ENCODE measurements at regions not wholly inside any gene's neighbourhood (a gene's known extent, or its start where the extent isn't known, plus 50 kb on each side); places are given as distances from the start of the nearest gene placed in this dataset.

DNA sequence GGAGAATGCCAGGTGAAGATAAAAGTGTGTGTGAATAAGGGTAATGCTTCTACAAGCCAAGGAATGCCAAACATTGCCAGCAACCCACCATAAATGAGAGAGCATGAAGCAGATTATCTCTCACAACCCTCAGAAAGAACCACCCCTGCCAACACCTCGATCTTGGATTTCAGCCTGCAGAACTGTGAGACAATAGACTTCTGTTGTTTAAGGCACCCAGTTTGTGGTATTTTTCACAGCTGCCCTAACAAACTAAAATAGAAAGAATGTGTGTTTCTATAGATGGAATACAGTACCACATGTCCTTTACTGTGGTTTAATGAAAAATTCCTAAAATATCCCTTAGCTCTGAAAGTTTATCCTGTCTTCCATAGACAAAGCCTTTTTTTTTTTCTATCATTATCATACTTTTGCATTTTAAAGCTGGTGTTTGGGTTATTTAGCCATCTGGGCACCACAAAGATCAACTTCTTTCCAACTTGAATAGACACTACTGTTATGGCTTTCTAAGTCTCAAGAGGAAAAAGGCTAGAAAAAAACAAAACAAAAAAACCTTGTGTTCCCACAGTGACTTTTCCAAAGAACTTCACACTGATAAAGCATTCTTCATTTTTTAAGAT is 505.6 kb downstream of the KCTD12 start:
- TF ChIP-seq YY1 (IDR thresholded peaks at IDR 0.05; ENCODE audit: low read depth, low read length) (no peak), SUZ12 (IDR thresholded peaks at IDR 0.05; ENCODE audit: low read length) (no peak), CTCF (IDR thresholded peaks at IDR 0.05; ENCODE audit: control extremely low read depth in 1 of 3, insufficient read depth in 1 of 3, low read depth in 1 of 3, low read length in 3 of 3) (no peak), KDM1A (IDR thresholded peaks at IDR 0.05; ENCODE audit: borderline replicate concordance, low read length) (no peak), POLR2A (IDR thresholded peaks at IDR 0.05; ENCODE audit: control extremely low read depth in 1 of 2, low read depth in 2 of 2, low read length in 2 of 2) (no peak), EP300 (IDR thresholded peaks at IDR 0.05; ENCODE audit: borderline replicate concordance in 1 of 2, low read depth in 2 of 2, low read length in 2 of 2) (no peak), RBBP5 (IDR thresholded peaks at IDR 0.05; ENCODE audit: borderline replicate concordance, low read depth, low read length) (no peak), NRF1 (IDR thresholded peaks at IDR 0.05; ENCODE audit: low read depth, low read length) (no peak)

Data from H1 (cell line).